ENCODE measurements at regions not wholly inside any gene's neighbourhood (a gene's known extent, or its start where the extent isn't known, plus 50 kb on each side); places are given as distances from the start of the nearest gene placed in this dataset.

DNA sequence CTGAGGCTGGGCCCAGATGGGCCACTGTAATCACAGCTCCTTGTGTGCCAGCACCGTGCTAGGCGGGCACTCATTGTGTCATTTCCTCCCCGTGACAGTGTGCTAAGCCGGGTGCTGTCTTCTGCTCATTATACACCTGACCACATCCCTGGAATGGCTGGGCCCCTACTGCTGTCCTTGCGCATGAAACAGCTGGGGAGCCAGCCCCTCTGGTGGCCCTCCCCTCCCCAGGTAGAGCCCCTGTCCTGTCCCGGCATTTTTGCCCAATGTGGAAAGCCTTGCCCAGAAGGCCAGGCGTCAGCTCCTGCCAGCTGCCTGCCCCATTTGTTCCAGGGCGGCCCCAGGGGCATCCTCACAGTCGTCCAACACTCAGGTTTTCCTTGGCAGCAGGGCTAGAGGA is 107.4 kb upstream of the CASZ1 start:
- H3K4me3 ChIP-seq (ENCODE audit: control insufficient read depth, low read depth, low read length), result no peak overlapping the region
- no peak for TF ChIP-seq CTCF (conservative IDR thresholded peaks at IDR 0.05; ENCODE audit: control insufficient read depth, insufficient read depth, low read depth, low read length)
- DNase-seq (ENCODE audit: low read depth), result no peak

- TF ChIP-seq CTCF (conservative IDR thresholded peaks at IDR 0.05; ENCODE audit: control insufficient read depth, insufficient read depth, low read depth, low read length), result no peak
- no peak overlapping the region for H3K4me3 ChIP-seq (ENCODE audit: control insufficient read depth, low read depth, low read length)
- peak; percentile 28 for DNase-seq (ENCODE audit: low read depth)
These were observed 107.8 kb upstream of the TARDBP start for GRCh38 chr1:10904396-10905358.

DNA sequence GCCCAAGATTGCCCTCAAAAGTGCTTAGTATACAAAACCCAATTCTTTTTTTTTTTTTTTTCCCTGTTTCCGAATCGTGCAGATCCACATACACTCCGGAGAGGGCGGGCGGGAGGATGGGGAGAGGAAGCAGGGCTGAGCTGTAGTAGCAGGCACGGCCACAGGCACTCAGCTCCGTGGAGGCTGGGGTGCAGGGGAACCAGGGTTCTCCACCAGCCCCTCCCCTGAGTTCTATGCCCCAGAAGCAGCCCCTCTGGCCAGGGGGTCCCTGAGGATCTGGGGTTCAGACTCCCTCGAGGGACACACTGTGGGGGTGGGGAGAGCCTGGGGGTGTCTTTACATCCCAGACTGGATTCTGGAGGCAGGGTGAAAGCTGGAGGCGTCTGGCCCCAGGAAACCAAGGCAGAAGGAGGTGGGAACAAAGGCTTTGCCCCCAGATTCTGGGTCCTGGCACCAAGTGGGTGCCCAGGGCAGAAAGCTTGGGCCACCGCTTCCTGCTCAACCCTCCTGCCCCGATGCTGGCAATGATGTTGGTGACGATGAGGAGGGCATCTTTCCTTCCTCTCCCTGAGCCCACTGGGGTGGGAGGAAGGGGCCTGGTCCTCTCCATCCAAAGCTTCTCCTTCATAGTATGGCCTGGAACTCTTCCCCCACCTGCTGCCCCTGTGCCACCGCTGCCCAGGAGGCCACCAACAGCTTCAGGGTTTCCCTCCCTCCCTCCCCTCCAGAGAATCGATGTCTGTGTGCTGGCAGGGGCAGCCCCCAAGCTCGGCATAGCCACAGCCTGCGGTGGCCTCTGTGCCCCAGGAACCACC is 106.4 kb upstream of the TARDBP start:
- no peak for TF ChIP-seq CTCF (conservative IDR thresholded peaks at IDR 0.05; ENCODE audit: control insufficient read depth, insufficient read depth, low read depth, low read length)
- H3K4me3 ChIP-seq (ENCODE audit: control insufficient read depth, low read depth, low read length), result no peak overlapping the region
- DNase-seq (ENCODE audit: low read depth), result no peak

GRCh38 chr1:10906866-10907519 is 105.5 kb upstream of the TARDBP start:
- no peak overlapping the region for H3K4me3 ChIP-seq (ENCODE audit: control insufficient read depth, low read depth, low read length)
- no peak for TF ChIP-seq CTCF (conservative IDR thresholded peaks at IDR 0.05; ENCODE audit: control insufficient read depth, insufficient read depth, low read depth, low read length)
- DNase-seq (ENCODE audit: low read depth), result no peak

DNA sequence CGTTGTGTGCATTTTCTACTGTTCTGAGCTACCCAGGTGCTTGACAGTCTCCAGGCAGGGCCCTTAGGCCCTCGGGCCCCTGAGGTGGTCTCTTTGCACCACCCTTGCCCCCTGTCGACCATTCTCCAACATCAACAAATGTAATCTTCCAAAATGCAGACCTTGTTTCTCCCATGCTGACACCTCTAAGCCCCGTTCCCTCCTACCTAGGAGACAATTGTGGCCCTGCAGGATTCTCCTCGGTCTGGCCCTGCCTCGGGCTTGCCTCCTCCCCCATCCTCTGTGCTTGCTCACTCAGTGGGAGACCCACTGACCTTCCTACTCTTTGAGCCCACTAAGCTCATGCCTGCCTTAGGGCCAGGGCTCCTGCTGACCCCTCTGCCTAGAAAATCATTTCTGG is 104.2 kb upstream of the TARDBP start:
- no peak overlapping the region for H3K4me3 ChIP-seq (ENCODE audit: control insufficient read depth, low read depth, low read length)
- no peak for DNase-seq (ENCODE audit: low read depth)
- no peak for TF ChIP-seq CTCF (conservative IDR thresholded peaks at IDR 0.05; ENCODE audit: control insufficient read depth, insufficient read depth, low read depth, low read length)

All from fibroblast of mammary gland (primary cell).